Activated B cell treated with CpG ODN at 0.5 μM for 24 hours (primary cell): ENCODE measurements at regions not wholly inside any gene's neighbourhood (a gene's known extent, or its start where the extent isn't known, plus 50 kb on each side); places are given as distances from the start of the nearest gene placed in this dataset.
A peak's percentile ranks its signal among the peaks of the same experiment; 100 is the strongest.
"Not testable (repeated sequence)": the region's sequence is repeated elsewhere in the genome, so short reads cannot be mapped to it uniquely, and the experiment has no call there.

ENCODE experiments used
- ATAC-seq: fragments of 200-7000 bp; cut with Tn5 transposase; one replicate; pipeline ENCODE4 v1.10.0; 2021; ENCODE audit warnings: low read depth, mild to moderate bottlenecking, moderate library complexity
- CTCF ChIA-PET: fragments of 350-600 bp; sonication (Branson Sonifier 250); formaldehyde crosslinking; loops from one replicate; lab custom pipeline; 2021; ENCODE audit warnings: antibody characterized with exemption; lab: Charles Lee
- POLR2A ChIA-PET: fragments of 350-600 bp; sonication (Branson Sonifier 250); formaldehyde crosslinking; loops from one replicate; lab custom pipeline; 2021; ENCODE audit warnings: antibody characterized with exemption; lab: Charles Lee
- DNase-seq: peaks from one replicate; pipeline ENCODE4 v3.0.0; 2022
- H3K27ac Mint-ChIP-seq: one replicate; pipeline ENCODE4 v1.8.0; 2020; ENCODE audit warnings: mixed read lengths
- H3K27me3 Mint-ChIP-seq: one replicate; pipeline ENCODE4 v1.8.0; 2021; ENCODE audit warnings: mixed read lengths
- H3K36me3 Mint-ChIP-seq: one replicate; pipeline ENCODE4 v1.8.0; 2021; ENCODE audit warnings: low read depth, mixed read lengths
- H3K4me1 Mint-ChIP-seq: one replicate; pipeline ENCODE4 v1.8.0; 2021; ENCODE audit warnings: mixed read lengths
- H3K4me3 Mint-ChIP-seq: one replicate; pipeline ENCODE4 v1.8.0; 2020; ENCODE audit warnings: mild to moderate bottlenecking, mixed read lengths
- H3K9me3 Mint-ChIP-seq: one replicate; pipeline ENCODE4 v1.8.0; 2020; ENCODE audit warnings: mixed read lengths
- CTCF ChIP-seq: fragments of 200-600 bp; IDR thresholded peaks from one replicate; pipeline ENCODE4 v1.8.0; 2022; ENCODE audit warnings: antibody characterized with exemption, mild to moderate bottlenecking
- intact Hi-C: fragments of 100-400 bp; cut with micrococcal nuclease; formaldehyde crosslinking; loops from one replicate; pipeline ENCODE4 v1.15.1; 2024

- Mint-ChIP-seq H3K36me3 (no peaks in the 10 kb centered on the region), H3K9me3 (peaks cover 3% of the 10 kb centered on the region), H3K27me3 (no peaks in the 10 kb centered on the region), H3K27ac (no peak overlapping the region), H3K4me3 (no peak overlapping the region), H3K4me1 (no peaks in the 10 kb centered on the region)
- DNase-seq = no peak
- intact Hi-C loops = no loop called here
- no peak for TF ChIP-seq CTCF
- ChIA-PET CTCF (no interaction called here), POLR2A (no interaction called here)
- no peak for ATAC-seq
Measured at GRCh38 chr21:23822760-23823159, 1784.5 kb downstream of the MRPL39 start.

- H3K9me3 Mint-ChIP-seq = peaks cover 3% of the 10 kb centered on the region
- no peak for ATAC-seq
- CTCF ChIA-PET = no interaction called here
Measured at GRCh38 chr21:23817337-23817736, 1789.9 kb downstream of the MRPL39 start.

GRCh38 chr21:23812485-23812884, 1794.8 kb downstream of the MRPL39 start:
- H3K27ac Mint-ChIP-seq = no peak overlapping the region
- no peaks in the 10 kb centered on the region for H3K27me3 Mint-ChIP-seq
- H3K9me3 Mint-ChIP-seq = peaks cover 2% of the 10 kb centered on the region
- H3K4me1 Mint-ChIP-seq = peaks cover 16% of the 10 kb centered on the region
- DNase-seq (no peak), ATAC-seq (no peak)
- no peak for TF ChIP-seq CTCF
- ChIA-PET CTCF (no interaction called here), POLR2A (no interaction called here)
- intact Hi-C loops = no loop called here
- H3K4me3 Mint-ChIP-seq = no peak overlapping the region
- no peaks in the 10 kb centered on the region for H3K36me3 Mint-ChIP-seq

More at GRCh38 chr21:23817337-23817736, 1789.9 kb downstream of the MRPL39 start:
- no peak for DNase-seq
- H3K27me3 Mint-ChIP-seq = no peaks in the 10 kb centered on the region
- H3K4me1 Mint-ChIP-seq = peaks cover 5% of the 10 kb centered on the region
- H3K27ac Mint-ChIP-seq = no peak overlapping the region
- TF ChIP-seq CTCF = no peak
- H3K36me3 Mint-ChIP-seq = no peaks in the 10 kb centered on the region
- POLR2A ChIA-PET = no interaction called here
- intact Hi-C loops = no loop called here
- no peak overlapping the region for H3K4me3 Mint-ChIP-seq

GRCh38 chr21:23811805-23812204, 1795.5 kb downstream of the MRPL39 start:
- ChIA-PET POLR2A (no interaction called here), CTCF (no interaction called here)
- Mint-ChIP-seq H3K4me3 (no peak overlapping the region), H3K4me1 (peaks cover 16% of the 10 kb centered on the region), H3K27me3 (no peaks in the 10 kb centered on the region), H3K27ac (peak overlapping the region; percentile 65), H3K36me3 (no peaks in the 10 kb centered on the region), H3K9me3 (peaks cover 2% of the 10 kb centered on the region)
- TF ChIP-seq CTCF = no peak
- no peak for DNase-seq
- intact Hi-C loops = no loop called here
- ATAC-seq = peak; percentile 81

GRCh38 chr21:23809573-23809972, 1797.7 kb downstream of the MRPL39 start:
- Mint-ChIP-seq H3K27ac (no peak overlapping the region), H3K9me3 (peaks cover 2% of the 10 kb centered on the region), H3K4me3 (no peak overlapping the region), H3K36me3 (no peaks in the 10 kb centered on the region), H3K27me3 (no peaks in the 10 kb centered on the region), H3K4me1 (peaks cover 16% of the 10 kb centered on the region)
- no peak for TF ChIP-seq CTCF
- DNase-seq = no peak
- intact Hi-C loops = no loop called here
- ChIA-PET CTCF (no interaction called here), POLR2A (no interaction called here)
- no peak for ATAC-seq

- CTCF ChIA-PET, H3K4me3 Mint-ChIP-seq, H3K27ac Mint-ChIP-seq, DNase-seq, H3K27me3 Mint-ChIP-seq, ATAC-seq, H3K36me3 Mint-ChIP-seq, intact Hi-C loops, POLR2A ChIA-PET, H3K9me3 Mint-ChIP-seq: not testable (repeated sequence)
- peaks cover 11% of the 10 kb centered on the region for H3K4me1 Mint-ChIP-seq
Measured at GRCh38 chr21:23806966-23807548, 1800.2 kb downstream of the MRPL39 start.
